ENCODE measurements at regions not wholly inside any gene's neighbourhood (a gene's known extent, or its start where the extent isn't known, plus 50 kb on each side); places are given as distances from the start of the nearest gene placed in this dataset.

DNA sequence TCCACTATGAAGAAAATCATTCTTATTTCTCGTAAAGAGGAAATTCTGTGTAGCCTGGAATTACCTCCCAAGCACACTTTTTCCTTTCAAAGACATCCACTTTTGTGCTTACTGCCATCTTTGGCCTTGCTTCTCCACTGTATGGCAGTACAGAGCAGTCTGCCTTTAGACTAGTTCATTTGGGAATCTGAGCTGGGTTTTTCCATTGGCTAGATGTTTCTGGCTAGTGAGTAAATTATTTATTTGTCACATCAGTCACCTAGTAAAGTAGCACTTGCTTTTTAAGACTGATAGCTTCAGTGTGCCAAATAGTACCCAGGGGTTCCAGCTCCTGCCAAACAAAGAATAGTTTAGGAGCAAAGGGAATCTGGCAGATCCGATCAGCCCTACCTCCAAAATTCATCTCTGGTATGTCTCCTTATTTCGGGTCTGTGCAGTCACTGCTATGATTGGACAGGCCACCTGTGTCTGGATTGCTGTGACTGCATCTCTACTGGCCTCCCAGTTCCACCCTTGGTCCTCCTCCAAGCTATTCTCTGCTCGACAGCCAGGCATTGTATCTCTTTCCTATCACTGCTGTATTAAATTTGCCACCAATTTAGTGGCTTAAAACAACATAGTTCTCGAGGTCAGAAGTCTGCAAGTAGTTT is 97.6 kb downstream of the NUDT12 start:
- TF ChIP-seq, protein P1, sequence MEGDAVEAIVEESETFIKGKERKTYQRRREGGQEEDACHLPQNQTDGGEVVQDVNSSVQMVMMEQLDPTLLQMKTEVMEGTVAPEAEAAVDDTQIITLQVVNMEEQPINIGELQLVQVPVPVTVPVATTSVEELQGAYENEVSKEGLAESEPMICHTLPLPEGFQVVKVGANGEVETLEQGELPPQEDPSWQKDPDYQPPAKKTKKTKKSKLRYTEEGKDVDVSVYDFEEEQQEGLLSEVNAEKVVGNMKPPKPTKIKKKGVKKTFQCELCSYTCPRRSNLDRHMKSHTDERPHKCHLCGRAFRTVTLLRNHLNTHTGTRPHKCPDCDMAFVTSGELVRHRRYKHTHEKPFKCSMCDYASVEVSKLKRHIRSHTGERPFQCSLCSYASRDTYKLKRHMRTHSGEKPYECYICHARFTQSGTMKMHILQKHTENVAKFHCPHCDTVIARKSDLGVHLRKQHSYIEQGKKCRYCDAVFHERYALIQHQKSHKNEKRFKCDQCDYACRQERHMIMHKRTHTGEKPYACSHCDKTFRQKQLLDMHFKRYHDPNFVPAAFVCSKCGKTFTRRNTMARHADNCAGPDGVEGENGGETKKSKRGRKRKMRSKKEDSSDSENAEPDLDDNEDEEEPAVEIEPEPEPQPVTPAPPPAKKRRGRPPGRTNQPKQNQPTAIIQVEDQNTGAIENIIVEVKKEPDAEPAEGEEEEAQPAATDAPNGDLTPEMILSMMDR (IDR thresholded peaks at IDR 0.05): no peak
- TF ChIP-seq EZH2 (IDR thresholded peaks at IDR 0.05; ENCODE audit: borderline replicate concordance, insufficient read depth, low read depth, low read length, poor library complexity, severe bottlenecking): no peak
